ENCODE measurements at regions not wholly inside any gene's neighbourhood (a gene's known extent, or its start where the extent isn't known, plus 50 kb on each side); places are given as distances from the start of the nearest gene placed in this dataset.

- no peaks in the 10 kb centered on the region for H3K9me3 ChIP-seq
- TF ChIP-seq CTCF (IDR thresholded peaks at IDR 0.05) = no peak
- H3K4me3 ChIP-seq = no peak overlapping the region
- ATAC-seq = no peak
- no peaks in the 10 kb centered on the region for H3K36me3 ChIP-seq (ENCODE audit: low read depth)
- intact Hi-C loops (cut with DNase I, micrococcal nuclease) = no loop called here
- no peaks in the 10 kb centered on the region for H3K4me1 ChIP-seq (ENCODE audit: low read depth)
- no peak for DNase-seq
These were observed 526.6 kb downstream of the MRPL39 start for GRCh38 chr21:25080661-25081060.

- Histone ChIP-seq H3K4me3 (no peak overlapping the region), H3K9me3 (no peaks in the 10 kb centered on the region), H3K4me1 (ENCODE audit: low read depth) (no peaks in the 10 kb centered on the region), H3K36me3 (ENCODE audit: low read depth) (no peaks in the 10 kb centered on the region)
- TF ChIP-seq CTCF (IDR thresholded peaks at IDR 0.05) = no peak
- intact Hi-C loops (cut with DNase I, micrococcal nuclease) = no loop called here
- ATAC-seq (no peak), DNase-seq (no peak)
These were observed 527.1 kb downstream of the MRPL39 start for GRCh38 chr21:25080141-25080540.

GRCh38 chr21:25079053-25079452 is 528.2 kb downstream of the MRPL39 start:
- no peak for TF ChIP-seq CTCF (IDR thresholded peaks at IDR 0.05)
- H3K4me3 ChIP-seq = no peak overlapping the region
- no peak for ATAC-seq
- H3K36me3 ChIP-seq (ENCODE audit: low read depth) = no peaks in the 10 kb centered on the region
- H3K4me1 ChIP-seq (ENCODE audit: low read depth) = no peaks in the 10 kb centered on the region
- no peaks in the 10 kb centered on the region for H3K9me3 ChIP-seq
- intact Hi-C loops (cut with DNase I, micrococcal nuclease) = no loop called here
- DNase-seq = no peak

GRCh38 chr21:25062061-25062460 is 545.2 kb downstream of the MRPL39 start:
- H3K4me1 ChIP-seq (ENCODE audit: low read depth) = no peaks in the 10 kb centered on the region
- H3K9me3 ChIP-seq = no peaks in the 10 kb centered on the region
- no peak overlapping the region for H3K4me3 ChIP-seq
- H3K36me3 ChIP-seq (ENCODE audit: low read depth) = no peaks in the 10 kb centered on the region
- DNase-seq (no peak), ATAC-seq (no peak)
- intact Hi-C loops (cut with DNase I, micrococcal nuclease) = no loop called here
- no peak for TF ChIP-seq CTCF (IDR thresholded peaks at IDR 0.05)

GRCh38 chr21:25054689-25055088 is 552.6 kb downstream of the MRPL39 start:
- intact Hi-C loops (cut with DNase I, micrococcal nuclease) = no loop called here
- H3K36me3 ChIP-seq (ENCODE audit: low read depth) = no peaks in the 10 kb centered on the region
- TF ChIP-seq CTCF (IDR thresholded peaks at IDR 0.05) = no peak
- H3K9me3 ChIP-seq = no peaks in the 10 kb centered on the region
- ATAC-seq (no peak), DNase-seq (no peak)
- H3K4me3 ChIP-seq = no peak overlapping the region
- H3K4me1 ChIP-seq (ENCODE audit: low read depth) = no peaks in the 10 kb centered on the region

Data from mucosa of descending colon (tissue), 3 donors.